ENCODE measurements at regions not wholly inside any gene's neighbourhood (a gene's known extent, or its start where the extent isn't known, plus 50 kb on each side); places are given as distances from the start of the nearest gene placed in this dataset.
A peak's percentile ranks its signal among the peaks of the same experiment; 100 is the strongest.
"Not testable (repeated sequence)": the region's sequence is repeated elsewhere in the genome, so short reads cannot be mapped to it uniquely, and the experiment has no call there.

GRCh38 chr9:63450836-63451235, 1834.2 kb downstream of the FOXD4L5 start:
- not testable (repeated sequence) for H3K4me3 ChIP-seq

GRCh38 chr9:63425123-63425522, 1859.9 kb downstream of the FOXD4L5 start:
- DNase-seq, H3K36me3 ChIP-seq: not testable (repeated sequence)

More at GRCh38 chr9:63450836-63451235, 1834.2 kb downstream of the FOXD4L5 start:
- not testable (repeated sequence) for H3K9me3 ChIP-seq (replicated peaks); H3K36me3 ChIP-seq; H3K27ac ChIP-seq; H3K4me1 ChIP-seq; H3K27me3 ChIP-seq; DNase-seq

GRCh38 chr9:63390897-63391296, 1894.1 kb downstream of the FOXD4L5 start:
- not testable (repeated sequence) for H3K9me3 ChIP-seq (replicated peaks); DNase-seq; H3K4me1 ChIP-seq; H3K4me3 ChIP-seq; H3K36me3 ChIP-seq; H3K27me3 ChIP-seq; H3K27ac ChIP-seq

More at GRCh38 chr9:63425123-63425522, 1859.9 kb downstream of the FOXD4L5 start:
- H3K9me3 ChIP-seq (replicated peaks); H3K27ac ChIP-seq; H3K4me1 ChIP-seq; H3K27me3 ChIP-seq; H3K4me3 ChIP-seq: not testable (repeated sequence)

GRCh38 chr9:63385479-63385878, 1899.5 kb downstream of the FOXD4L5 start:
- not testable (repeated sequence) for H3K4me1 ChIP-seq; H3K27me3 ChIP-seq; DNase-seq; H3K9me3 ChIP-seq (replicated peaks); H3K4me3 ChIP-seq; H3K36me3 ChIP-seq; H3K27ac ChIP-seq

GRCh38 chr9:63379864-63380263, 1905.1 kb downstream of the FOXD4L5 start:
- not testable (repeated sequence) for H3K4me1 ChIP-seq; H3K36me3 ChIP-seq; H3K9me3 ChIP-seq (replicated peaks); H3K4me3 ChIP-seq; DNase-seq; H3K27me3 ChIP-seq; H3K27ac ChIP-seq

GRCh38 chr9:63354219-63354618, 1930.8 kb downstream of the FOXD4L5 start:
- not testable (repeated sequence) for H3K9me3 ChIP-seq (replicated peaks); H3K4me3 ChIP-seq; DNase-seq; H3K4me1 ChIP-seq; H3K27me3 ChIP-seq; H3K27ac ChIP-seq; H3K36me3 ChIP-seq

GRCh38 chr9:63347347-63347746, 1937.7 kb downstream of the FOXD4L5 start:
- H3K4me1 ChIP-seq; H3K4me3 ChIP-seq; H3K27me3 ChIP-seq; DNase-seq; H3K27ac ChIP-seq; H3K36me3 ChIP-seq; H3K9me3 ChIP-seq (replicated peaks): not testable (repeated sequence)

GRCh38 chr9:63346310-63347048, 1938.5 kb downstream of the FOXD4L5 start:
- peak; percentile 24 to 51 for DNase-seq
- H3K4me3 ChIP-seq; H3K9me3 ChIP-seq (replicated peaks); H3K27ac ChIP-seq; H3K27me3 ChIP-seq; H3K4me1 ChIP-seq; H3K36me3 ChIP-seq: not testable (repeated sequence)

- not testable (repeated sequence) for H3K27me3 ChIP-seq; H3K4me3 ChIP-seq; H3K36me3 ChIP-seq; H3K9me3 ChIP-seq (replicated peaks); DNase-seq; H3K4me1 ChIP-seq; H3K27ac ChIP-seq
Observed at GRCh38 chr9:63344408-63344807, 1940.6 kb downstream of the FOXD4L5 start.

- H3K9me3 ChIP-seq (replicated peaks); H3K27me3 ChIP-seq; H3K36me3 ChIP-seq; H3K27ac ChIP-seq; DNase-seq; H3K4me3 ChIP-seq; H3K4me1 ChIP-seq: not testable (repeated sequence)
Observed at GRCh38 chr9:63342528-63342927, 1942.5 kb downstream of the FOXD4L5 start.

GRCh38 chr9:63337899-63338604, 1947.0 kb downstream of the FOXD4L5 start:
- H3K9me3 ChIP-seq (replicated peaks); H3K36me3 ChIP-seq; H3K4me1 ChIP-seq; H3K4me3 ChIP-seq; H3K27me3 ChIP-seq: not testable (repeated sequence)
- peak in 1 of 2 experiments; percentile 39 for DNase-seq
- H3K27ac ChIP-seq, result peak overlapping the region; percentile 48

GRCh38 chr9:63335286-63335685, 1949.7 kb downstream of the FOXD4L5 start:
- not testable (repeated sequence) for H3K9me3 ChIP-seq (replicated peaks); H3K4me1 ChIP-seq; H3K27me3 ChIP-seq; DNase-seq; H3K36me3 ChIP-seq; H3K4me3 ChIP-seq; H3K27ac ChIP-seq

GRCh38 chr9:63334187-63334586, 1950.8 kb downstream of the FOXD4L5 start:
- H3K36me3 ChIP-seq; H3K27me3 ChIP-seq; H3K9me3 ChIP-seq (replicated peaks); H3K27ac ChIP-seq; DNase-seq; H3K4me1 ChIP-seq; H3K4me3 ChIP-seq: not testable (repeated sequence)

GRCh38 chr9:63333083-63333482, 1951.9 kb downstream of the FOXD4L5 start:
- H3K27ac ChIP-seq; H3K27me3 ChIP-seq; DNase-seq; H3K4me3 ChIP-seq; H3K36me3 ChIP-seq; H3K4me1 ChIP-seq; H3K9me3 ChIP-seq (replicated peaks): not testable (repeated sequence)

GRCh38 chr9:63328313-63328712, 1956.7 kb downstream of the FOXD4L5 start:
- not testable (repeated sequence) for H3K9me3 ChIP-seq (replicated peaks); H3K4me1 ChIP-seq; H3K4me3 ChIP-seq; H3K36me3 ChIP-seq; DNase-seq; H3K27ac ChIP-seq; H3K27me3 ChIP-seq

- H3K36me3 ChIP-seq; H3K9me3 ChIP-seq (replicated peaks); H3K27ac ChIP-seq; H3K4me3 ChIP-seq; H3K27me3 ChIP-seq; DNase-seq; H3K4me1 ChIP-seq: not testable (repeated sequence)
Observed at GRCh38 chr9:63327211-63327610, 1957.8 kb downstream of the FOXD4L5 start.

Measured in SJCRH30 (cell line).